AG04449 (cell line): ENCODE measurements at regions not wholly inside any gene's neighbourhood (a gene's known extent, or its start where the extent isn't known, plus 50 kb on each side); places are given as distances from the start of the nearest gene placed in this dataset.
"Not testable (repeated sequence)": the region's sequence is repeated elsewhere in the genome, so short reads cannot be mapped to it uniquely, and the experiment has no call there.

Experiments
- CTCF ChIA-PET: fragments of 350-600 bp; formaldehyde crosslinking; extraction: SDS; loops from one replicate; lab custom pipeline; 2021; ENCODE audit warnings: antibody characterized with exemption; lab: Yijun Ruan, JAX
- POLR2A ChIA-PET: fragments of 400-600, 350-600 bp; formaldehyde crosslinking; extraction: SDS; loops from one replicate; lab custom pipeline; 2020; ENCODE audit warnings: antibody characterized with exemption, inconsistent platforms; lab: Yijun Ruan, JAX
- DNase-seq: peaks from one replicate; pipeline ENCODE4 v3.0.0-alpha.2; 2010; ENCODE audit warnings: low read depth, low spot score
- H3K4me3 ChIP-seq: 2 replicates; pipeline ENCODE4 v1.5.1; 2011; ENCODE audit warnings: low read depth, mild to moderate bottlenecking, control low read depth, low read length
- CTCF ChIP-seq: IDR thresholded peaks from one replicate; pipeline ENCODE4 v1.5.1; 2011; ENCODE audit warnings: mild to moderate bottlenecking, moderate library complexity, low read length, control low read depth, inconsistent platforms; ENCODE audit not compliant: insufficient read depth; ENCODE audit errors: missing control alignments

DNA sequence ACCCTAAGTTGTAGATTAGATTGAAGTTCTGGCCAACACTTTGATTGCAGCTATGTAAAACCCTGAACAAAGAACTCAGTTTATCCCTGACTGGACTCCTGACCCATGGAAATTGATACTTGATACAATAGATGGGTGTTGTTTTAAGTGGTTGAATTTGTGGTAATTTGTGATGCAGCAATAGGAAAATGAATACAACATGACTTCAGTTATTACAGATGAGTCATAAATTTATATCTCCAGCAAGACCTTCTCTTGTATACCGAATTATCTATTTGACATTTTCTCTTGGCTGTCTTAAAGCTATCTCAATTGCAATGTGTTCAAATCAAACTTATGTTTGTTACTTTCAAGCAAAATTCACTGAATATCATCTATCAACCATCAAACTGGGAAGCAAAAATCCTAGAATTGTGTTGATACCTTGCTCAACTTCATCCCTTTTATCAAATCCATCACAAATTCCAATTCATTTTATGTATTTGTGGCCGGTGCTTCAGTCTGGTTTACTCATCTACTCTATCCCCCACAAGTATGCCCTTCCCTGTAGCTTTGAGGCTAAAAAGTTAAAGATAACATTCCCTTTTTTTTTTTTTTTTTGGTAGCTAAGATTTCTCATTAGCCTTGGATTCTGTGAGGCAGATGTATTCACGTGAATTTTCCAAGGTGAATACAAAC, 129.4 kb upstream of the CENPW start:
- no peak overlapping the region for H3K4me3 ChIP-seq
- DNase-seq, result no peak
- no peak for TF ChIP-seq CTCF
- ChIA-PET POLR2A (no interaction called here), CTCF (no interaction called here)

DNA sequence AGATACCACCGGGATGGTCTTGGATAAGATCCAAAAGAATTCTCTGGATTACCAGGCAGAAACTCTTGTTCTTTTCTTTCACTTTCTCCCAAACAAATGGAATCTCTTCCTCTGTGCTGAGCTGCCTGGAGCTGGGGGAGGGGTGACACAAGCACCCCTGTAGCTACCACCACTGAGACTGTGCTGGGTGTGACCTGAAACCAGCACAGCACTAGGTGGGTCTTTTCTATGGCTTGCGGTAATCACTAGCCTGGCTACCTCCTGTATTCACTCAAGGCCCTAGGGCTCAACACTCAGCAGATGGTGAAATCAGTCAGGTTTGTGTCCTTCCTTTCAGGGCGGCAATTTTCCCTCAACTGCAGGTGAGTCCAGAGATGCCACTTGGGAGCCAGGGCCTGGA, 122.4 kb upstream of the CENPW start:
- POLR2A ChIA-PET, result no interaction called here
- DNase-seq, result no peak
- TF ChIP-seq CTCF, result no peak
- H3K4me3 ChIP-seq, result no peak overlapping the region
- CTCF ChIA-PET, result no interaction called here

- POLR2A ChIA-PET, H3K4me3 ChIP-seq, DNase-seq, CTCF ChIA-PET: not testable (repeated sequence)
Observed at GRCh38 chr6:126220901-126221300, 119.0 kb upstream of the CENPW start.

- TF ChIP-seq CTCF, result no peak
- DNase-seq, result no peak
- no peak overlapping the region for H3K4me3 ChIP-seq
- ChIA-PET POLR2A (no interaction called here), CTCF (no interaction called here)
Observed at GRCh38 chr6:126227833-126228702, 111.8 kb upstream of the CENPW start.

DNA sequence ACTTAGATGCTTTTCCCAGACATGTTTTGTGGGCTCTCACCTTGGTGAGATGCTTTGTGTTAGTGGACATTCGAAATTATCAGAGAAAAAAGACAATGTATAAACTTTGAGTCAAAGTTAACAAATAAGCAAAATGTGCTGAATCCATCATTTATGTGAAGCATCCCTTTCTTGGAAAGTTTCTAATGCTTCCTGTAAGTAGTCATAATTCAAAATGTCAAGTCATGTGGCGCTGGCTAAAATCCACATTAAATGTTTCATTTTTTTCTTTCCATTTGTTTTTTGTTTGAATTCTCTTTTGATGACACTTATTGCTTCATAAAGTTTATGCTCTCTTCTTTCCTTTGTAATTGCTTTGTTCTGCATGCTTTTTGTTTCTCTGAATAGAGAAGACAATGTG, 107.2 kb upstream of the CENPW start:
- POLR2A ChIA-PET, result no interaction called here
- TF ChIP-seq CTCF, result no peak
- CTCF ChIA-PET, result no interaction called here
- no peak for DNase-seq
- H3K4me3 ChIP-seq, result no peak overlapping the region

DNA sequence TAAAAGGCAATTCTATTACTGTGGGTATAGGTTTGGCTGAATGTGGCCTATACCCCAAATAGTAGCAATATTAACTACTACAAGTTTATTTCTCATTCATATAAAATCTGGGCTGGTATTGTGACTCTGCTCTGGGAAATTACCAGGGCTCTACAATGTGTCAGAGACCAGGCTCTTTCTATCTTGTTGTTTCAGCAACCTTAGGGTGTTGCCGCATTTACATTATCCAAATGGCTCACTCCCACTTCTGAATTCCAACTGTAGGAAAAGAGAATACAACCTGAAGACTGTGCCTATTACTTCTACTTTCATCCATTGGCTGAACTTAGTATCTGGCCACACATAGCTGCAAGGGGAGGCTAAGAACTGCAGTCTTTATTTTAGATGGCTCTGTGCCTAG, 106.7 kb upstream of the CENPW start:
- H3K4me3 ChIP-seq, result no peak overlapping the region
- CTCF ChIA-PET, result no interaction called here
- POLR2A ChIA-PET, result no interaction called here
- no peak for TF ChIP-seq CTCF
- DNase-seq, result no peak
